Adrenal gland (tissue), 5 donors: ENCODE measurements at regions not wholly inside any gene's neighbourhood (a gene's known extent, or its start where the extent isn't known, plus 50 kb on each side); places are given as distances from the start of the nearest gene placed in this dataset.

Source experiments
- CTCF ChIP-seq, 6 experiments: fragments of 450-650 bp in 4 of 6; fragments of 200-600 bp in 2 of 6; sonication (generic) in 1 of 6; IDR thresholded peaks; 1 replicate in 5 of 6; 2 replicates in 1 of 6; pipeline versions ENCODE4 v1.5.1 to v1.8.0; 2016 to 2021; ENCODE audit warnings: antibody characterized with exemption in 6 of 6, mild to moderate bottlenecking in 2 of 6, moderate library complexity in 1 of 6
- POLR2A ChIP-seq, 2 donors: fragments of 450-650 bp; IDR thresholded peaks; one replicate each; pipeline ENCODE4 v1.6.1; 2017; ENCODE audit warnings: antibody characterized with exemption in 2 of 2, mild to moderate bottlenecking in 2 of 2, moderate library complexity in 1 of 2
- donor health status: DM: no; HTN: no; CAD: no.

GRCh38 chr6:15779726-15780125 lies 116.9 kb upstream of the DTNBP1 start:
- TF ChIP-seq CTCF (IDR thresholded peaks at IDR 0.05) (no peak), POLR2A (IDR thresholded peaks at IDR 0.05) (no peak)
